LNCaP clone FGC (cell line): ENCODE measurements at regions not wholly inside any gene's neighbourhood (a gene's known extent, or its start where the extent isn't known, plus 50 kb on each side); places are given as distances from the start of the nearest gene placed in this dataset.
"Not testable (repeated sequence)": the region's sequence is repeated elsewhere in the genome, so short reads cannot be mapped to it uniquely, and the experiment has no call there.

Experiments used
- DNase-seq: peaks from one replicate; pipeline ENCODE4 v3.0.0-alpha.2; 2011; ENCODE audit warnings: low read depth
- H3K4me3 ChIP-seq: 2 replicates; pipeline ENCODE4 v1.5.1; 2011; ENCODE audit warnings: mild to moderate bottlenecking, low read depth, low read length, control low read depth
- CTCF ChIP-seq: IDR thresholded peaks from 2 replicates; pipeline ENCODE4 v1.5.1; 2012; ENCODE audit warnings: mild to moderate bottlenecking; ENCODE audit not compliant: control insufficient read depth, insufficient read depth; ENCODE audit errors: extremely low read depth

- no peak for TF ChIP-seq CTCF
- DNase-seq = no peak
- no peak overlapping the region for H3K4me3 ChIP-seq
These were observed 539.0 kb upstream of the PPP2R3A start for GRCh38 chr3:135426508-135426907.

- no peak for TF ChIP-seq CTCF
- H3K4me3 ChIP-seq = no peak overlapping the region
- no peak for DNase-seq
These were observed 533.1 kb upstream of the PPP2R3A start for GRCh38 chr3:135432402-135432801.

- H3K4me3 ChIP-seq = peak overlapping the region; percentile 36
- DNase-seq = not testable (repeated sequence)
These were observed 526.5 kb upstream of the PPP2R3A start for GRCh38 chr3:135438889-135439597.

GRCh38 chr3:135439632-135440031, 525.9 kb upstream of the PPP2R3A start:
- not testable (repeated sequence) for DNase-seq
- peak overlapping the region; percentile 36 for H3K4me3 ChIP-seq

GRCh38 chr3:135440233-135440632, 525.3 kb upstream of the PPP2R3A start:
- no peak for DNase-seq
- H3K4me3 ChIP-seq = no peak overlapping the region
- TF ChIP-seq CTCF = no peak

- TF ChIP-seq CTCF = no peak
- H3K4me3 ChIP-seq = no peak overlapping the region
- DNase-seq = no peak
These were observed 524.8 kb upstream of the PPP2R3A start for GRCh38 chr3:135440746-135441145.

- DNase-seq = no peak
- no peak overlapping the region for H3K4me3 ChIP-seq
- TF ChIP-seq CTCF = no peak
These were observed 521.5 kb upstream of the PPP2R3A start for GRCh38 chr3:135444058-135444457.

- DNase-seq = no peak
- no peak overlapping the region for H3K4me3 ChIP-seq
- TF ChIP-seq CTCF = no peak
These were observed 518.0 kb upstream of the PPP2R3A start for GRCh38 chr3:135447483-135447882.
